IMR-90 (cell line): ENCODE measurements at regions not wholly inside any gene's neighbourhood (a gene's known extent, or its start where the extent isn't known, plus 50 kb on each side); places are given as distances from the start of the nearest gene placed in this dataset.

Source experiments
- ATAC-seq: fragments of 200-7000 bp; cut with Tn5 transposase; 2 replicates; pipeline ENCODE4 v1.9.1; 2020; ENCODE audit warnings: low read depth, mild to moderate bottlenecking, moderate library complexity
- BruUV-seq: library from RNA; stranded (reverse); fragments of 400-500 nt; replicated peaks from 2 replicates; lab custom pipeline; 2021; lab: Mats Ljungman, UMichigan
- CTCF ChIA-PET: fragments of 300-600 bp; formaldehyde crosslinking; extraction: SDS; loops from one replicate; lab custom pipeline; 2021; ENCODE audit warnings: antibody characterized with exemption; lab: Yijun Ruan, JAX
- POLR2A ChIA-PET: fragments of 300-600 bp; sonication (Branson Sonifier 250); formaldehyde crosslinking; loops from one replicate; lab custom pipeline; 2022; ENCODE audit warnings: antibody characterized with exemption; ENCODE audit not compliant: unreplicated experiment; lab: Charles Lee
- DNase-seq: peaks from one replicate; pipeline ENCODE4 v3.0.0; 2013
- H2AFZ ChIP-seq: replicated peaks from 2 replicates; pipeline ENCODE3; 2013; ENCODE audit warnings: low read length, mild to moderate bottlenecking; ENCODE audit not compliant: poor library complexity
- H2AK5ac ChIP-seq: 2 replicates; pipeline ENCODE4 v1.6.1; 2013; ENCODE audit warnings: low read depth, low read length, inconsistent platforms
- H2AK9ac ChIP-seq: replicated peaks from 2 replicates; pipeline ENCODE3; 2013; ENCODE audit warnings: mild to moderate bottlenecking, low read depth, low read length, moderate library complexity; ENCODE audit not compliant: poor library complexity
- H2BK120ac ChIP-seq: 2 replicates; pipeline ENCODE4 v1.6.1; 2013; ENCODE audit warnings: low read depth, low read length, inconsistent platforms
- H2BK15ac ChIP-seq: 3 replicates; pipeline ENCODE4 v1.6.1; 2013; ENCODE audit warnings: low read depth, low read length, inconsistent platforms
- H2BK20ac ChIP-seq: 2 replicates; pipeline ENCODE4 v1.6.1; 2013; ENCODE audit warnings: low read depth, mild to moderate bottlenecking, inconsistent platforms, low read length, moderate library complexity
- H2BK5ac ChIP-seq: 2 replicates; pipeline ENCODE4 v1.6.1; 2013; ENCODE audit warnings: mild to moderate bottlenecking, low read depth, low read length, inconsistent platforms; ENCODE audit not compliant: poor library complexity, severe bottlenecking
- H3K14ac ChIP-seq: replicated peaks from 2 replicates; pipeline ENCODE4 v1.6.1; 2013; ENCODE audit warnings: low read depth, low read length, inconsistent platforms
- H3K18ac ChIP-seq: 2 replicates; pipeline ENCODE4 v1.6.1; 2013; ENCODE audit warnings: low read depth, low read length, control low read depth
- H3K23ac ChIP-seq: 2 replicates; pipeline ENCODE4 v1.6.1; 2013; ENCODE audit warnings: low read depth, low read length, inconsistent platforms
- H3K27ac ChIP-seq: 2 replicates; pipeline ENCODE4 v1.5.1; 2013; ENCODE audit warnings: mild to moderate bottlenecking, control low read depth, low read length; ENCODE audit not compliant: insufficient read depth
- H3K27me3 ChIP-seq: 2 replicates; pipeline ENCODE4 v1.6.1; 2013; ENCODE audit warnings: low read length; ENCODE audit not compliant: control insufficient read depth, insufficient read depth
- H3K36me3 ChIP-seq: 2 replicates; pipeline ENCODE4 v1.6.1; 2013; ENCODE audit warnings: low read length, mixed read lengths; ENCODE audit not compliant: control insufficient read depth, insufficient read depth
- H3K4ac ChIP-seq: 2 replicates; pipeline ENCODE4 v1.6.1; 2013; ENCODE audit warnings: low read depth, low read length, inconsistent platforms
- H3K4me1 ChIP-seq: 2 replicates; pipeline ENCODE4 v1.6.1; 2013; ENCODE audit warnings: low read length, mixed read lengths; ENCODE audit not compliant: control insufficient read depth, insufficient read depth
- H3K4me2 ChIP-seq: 2 replicates; pipeline ENCODE4 v1.6.1; 2013; ENCODE audit warnings: low read depth, mild to moderate bottlenecking, control low read depth, low read length, moderate library complexity
- H3K4me3 ChIP-seq: 2 replicates; pipeline ENCODE4 v1.5.1; 2013; ENCODE audit warnings: low read depth, mild to moderate bottlenecking, control low read depth, low read length, moderate library complexity; ENCODE audit not compliant: insufficient read depth
- H3K56ac ChIP-seq: 2 replicates; pipeline ENCODE4 v1.6.1; 2013; ENCODE audit warnings: low read length, inconsistent platforms; ENCODE audit not compliant: insufficient read depth; ENCODE audit errors: extremely low read depth
- H3K79me1 ChIP-seq, 2 experiments: 2 replicates each; pipeline ENCODE4 v1.6.1; 2013; ENCODE audit warnings: low read length in 2 of 2, inconsistent platforms in 1 of 2, low read depth in 1 of 2
- H3K9ac ChIP-seq: 2 replicates; pipeline ENCODE4 v1.6.1; 2013; ENCODE audit warnings: low read depth, low read length, control low read depth
- H3K9me1 ChIP-seq: 2 replicates; pipeline ENCODE4 v1.6.1; 2013; ENCODE audit warnings: low read length, inconsistent platforms; ENCODE audit not compliant: insufficient read depth
- H3K9me3 ChIP-seq: 2 replicates; pipeline ENCODE4 v1.6.1; 2013; ENCODE audit warnings: low read length; ENCODE audit not compliant: control insufficient read depth, insufficient read depth
- H4K20me1 ChIP-seq: 2 replicates; pipeline ENCODE4 v1.6.1; 2013; ENCODE audit warnings: low read length, inconsistent platforms; ENCODE audit not compliant: insufficient read depth
- H4K5ac ChIP-seq: 2 replicates; pipeline ENCODE4 v1.6.1; 2013; ENCODE audit warnings: mild to moderate bottlenecking, low read depth, low read length, control low read depth
- H4K8ac ChIP-seq, 2 experiments: 2 replicates each; pipeline ENCODE4 v1.6.1; 2013; ENCODE audit warnings: low read depth in 2 of 2, low read length in 2 of 2, control low read depth in 1 of 2, inconsistent platforms in 1 of 2
- H4K91ac ChIP-seq: 2 replicates; pipeline ENCODE4 v1.6.1; 2013; ENCODE audit warnings: low read depth, low read length, inconsistent platforms; ENCODE audit not compliant: insufficient read depth
- BHLHE40 ChIP-seq: fragments of 150-350 bp; IDR thresholded peaks from 2 replicates; pipeline ENCODE4 v1.6.1; 2016; ENCODE audit warnings: mild to moderate bottlenecking, low read depth, low read length
- CEBPB ChIP-seq: IDR thresholded peaks from 2 replicates; pipeline ENCODE4 v1.6.1; 2012; ENCODE audit warnings: low read depth, low read length, improper control_type of control experiment
- MAFK ChIP-seq: IDR thresholded peaks from 2 replicates; pipeline ENCODE4 v1.6.1; 2012; ENCODE audit warnings: low read depth, low read length, improper control_type of control experiment
- MAZ ChIP-seq: IDR thresholded peaks from 2 replicates; pipeline ENCODE4 v1.6.1; 2012; ENCODE audit warnings: low read depth, mild to moderate bottlenecking, low read length, improper control_type of control experiment, moderate library complexity, borderline replicate concordance
- NFE2L2 ChIP-seq: fragments of 150-350 bp; IDR thresholded peaks from 2 replicates; pipeline ENCODE4 v1.6.1; 2016; ENCODE audit warnings: low read depth, mild to moderate bottlenecking, low read length
- POLR2A ChIP-seq: IDR thresholded peaks from 2 replicates; pipeline ENCODE4 v1.6.1; 2012; ENCODE audit warnings: mild to moderate bottlenecking, low read depth, low read length
- SMC3 ChIP-seq: fragments of 150-350 bp; IDR thresholded peaks from 2 replicates; pipeline ENCODE4 v1.6.1; 2016; ENCODE audit warnings: low read depth, mild to moderate bottlenecking, antibody characterized with exemption, low read length, moderate library complexity
- USF2 ChIP-seq: fragments of 150-350 bp; IDR thresholded peaks from 2 replicates; pipeline ENCODE4 v1.6.1; 2017; ENCODE audit warnings: mild to moderate bottlenecking, antibody characterized with exemption, low read length, low read depth
- WGBS, 2 experiments: methylation state at CpG; one replicate each; pipeline versions ENCODE4 v1.1.5 to v1.1.7; 2013; ENCODE audit warnings: missing lambda C conversion rate in 2 of 2; ENCODE audit not compliant: insufficient read length in 1 of 2; ENCODE audit errors: extremely low coverage in 2 of 2; 5-methylcytosine and 5-hydroxymethylcytosine counted together
- dilution Hi-C: fragments of 300-500 bp; cut with HindIII; formaldehyde crosslinking; loops from one replicate; pipeline ENCODE4 v1.14.3; 2018; ENCODE audit warnings: low sequenced_read_pairs; ENCODE audit not compliant: unreplicated experiment
- in situ Hi-C: fragments of 300-500 bp; cut with MboI; formaldehyde crosslinking; loops from 3 replicates; pipeline ENCODE4 v1.14.3; 2019; ENCODE audit warnings: low sequenced_read_pairs, inconsistent platforms, mixed read lengths
- intact Hi-C: fragments of 100-400 bp; cut with micrococcal nuclease; formaldehyde crosslinking; loops from 2 replicates; pipeline ENCODE4 v1.10.0; 2022
- TF ChIP-seq, protein P1 (sequence below): conservative IDR thresholded peaks from 2 replicates; pipeline ENCODE4 v1.5.1; 2012; ENCODE audit warnings: mild to moderate bottlenecking, low read depth, low read length, improper control_type of control experiment
- TF ChIP-seq, protein P2 (sequence below): fragments of 150-350 bp; IDR thresholded peaks from 2 replicates; pipeline ENCODE4 v1.6.1; 2016; ENCODE audit warnings: low read depth, mild to moderate bottlenecking, low read length, moderate library complexity, borderline replicate concordance

DNA sequence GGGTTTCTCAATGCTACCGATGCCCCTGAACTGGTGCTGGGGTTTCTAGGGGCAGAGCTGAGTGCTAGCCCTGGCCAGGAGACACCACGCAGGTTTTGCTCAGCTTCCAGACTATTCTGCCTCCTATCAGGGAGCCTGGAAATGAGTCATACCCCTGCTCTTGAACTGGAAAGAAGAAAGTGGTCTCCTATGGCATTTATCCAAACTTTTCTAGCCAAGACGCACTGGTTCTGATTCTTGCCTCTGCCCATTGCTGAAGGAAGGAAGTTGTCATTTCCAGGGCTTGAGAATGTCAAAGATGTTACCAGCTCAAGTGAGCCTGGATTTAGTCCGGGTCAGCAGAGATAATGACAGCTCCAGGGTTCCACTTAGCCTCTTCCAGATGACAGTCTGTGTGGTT is 561.9 kb downstream of the CDK5RAP2 start:
- Histone ChIP-seq H4K8ac (no peak overlapping the region), H4K91ac (no peak overlapping the region), H3K4me3 (no peak overlapping the region), H3K36me3 (no peaks in the 10 kb centered on the region), H2BK120ac (no peak overlapping the region), H3K27ac (no peak overlapping the region), H2BK15ac (no peak overlapping the region), H3K18ac (no peak overlapping the region), H3K14ac (no peak overlapping the region), H4K5ac (no peak overlapping the region), H3K4me2 (no peak overlapping the region), H3K27me3 (no peaks in the 10 kb centered on the region), H2BK20ac (no peak overlapping the region), H3K9me3 (no peaks in the 10 kb centered on the region), H3K9ac (no peak overlapping the region), H3K9me1 (no peaks in the 10 kb centered on the region), H3K4ac (no peak overlapping the region), H2AK5ac (no peak overlapping the region), H4K20me1 (no peaks in the 10 kb centered on the region), H2AFZ (no peak overlapping the region), H3K23ac (no peak overlapping the region), H3K79me1 (no peaks in the 10 kb centered on the region), H3K4me1 (no peaks in the 10 kb centered on the region), H3K56ac (no peak overlapping the region), H2AK9ac (no peak overlapping the region), H2BK5ac (no peak overlapping the region)
- POLR2A ChIA-PET, result no interaction called here
- in situ Hi-C loops, result no loop called here
- TF ChIP-seq MAFK (no peak), MAZ (no peak), CEBPB (no peak), NFE2L2 (no peak), SMC3 (no peak), USF2 (no peak), POLR2A (no peak), BHLHE40 (no peak)
- TF ChIP-seq, protein P1, sequence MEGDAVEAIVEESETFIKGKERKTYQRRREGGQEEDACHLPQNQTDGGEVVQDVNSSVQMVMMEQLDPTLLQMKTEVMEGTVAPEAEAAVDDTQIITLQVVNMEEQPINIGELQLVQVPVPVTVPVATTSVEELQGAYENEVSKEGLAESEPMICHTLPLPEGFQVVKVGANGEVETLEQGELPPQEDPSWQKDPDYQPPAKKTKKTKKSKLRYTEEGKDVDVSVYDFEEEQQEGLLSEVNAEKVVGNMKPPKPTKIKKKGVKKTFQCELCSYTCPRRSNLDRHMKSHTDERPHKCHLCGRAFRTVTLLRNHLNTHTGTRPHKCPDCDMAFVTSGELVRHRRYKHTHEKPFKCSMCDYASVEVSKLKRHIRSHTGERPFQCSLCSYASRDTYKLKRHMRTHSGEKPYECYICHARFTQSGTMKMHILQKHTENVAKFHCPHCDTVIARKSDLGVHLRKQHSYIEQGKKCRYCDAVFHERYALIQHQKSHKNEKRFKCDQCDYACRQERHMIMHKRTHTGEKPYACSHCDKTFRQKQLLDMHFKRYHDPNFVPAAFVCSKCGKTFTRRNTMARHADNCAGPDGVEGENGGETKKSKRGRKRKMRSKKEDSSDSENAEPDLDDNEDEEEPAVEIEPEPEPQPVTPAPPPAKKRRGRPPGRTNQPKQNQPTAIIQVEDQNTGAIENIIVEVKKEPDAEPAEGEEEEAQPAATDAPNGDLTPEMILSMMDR, result no peak
- TF ChIP-seq, protein P2, sequence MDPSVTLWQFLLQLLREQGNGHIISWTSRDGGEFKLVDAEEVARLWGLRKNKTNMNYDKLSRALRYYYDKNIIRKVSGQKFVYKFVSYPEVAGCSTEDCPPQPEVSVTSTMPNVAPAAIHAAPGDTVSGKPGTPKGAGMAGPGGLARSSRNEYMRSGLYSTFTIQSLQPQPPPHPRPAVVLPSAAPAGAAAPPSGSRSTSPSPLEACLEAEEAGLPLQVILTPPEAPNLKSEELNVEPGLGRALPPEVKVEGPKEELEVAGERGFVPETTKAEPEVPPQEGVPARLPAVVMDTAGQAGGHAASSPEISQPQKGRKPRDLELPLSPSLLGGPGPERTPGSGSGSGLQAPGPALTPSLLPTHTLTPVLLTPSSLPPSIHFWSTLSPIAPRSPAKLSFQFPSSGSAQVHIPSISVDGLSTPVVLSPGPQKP, result no peak
- DNase-seq (no peak), ATAC-seq (no peak)
- WGBS, 2 experiments, result 17% methylated on average over 1 of the region's 4 CpGs; no CpG with 5 or more reads in 1 of the 2 experiments
- CTCF ChIA-PET, result interaction anchor here (1.2 kb wide), 1 partner anchor 49 kb away, joined by 3 read pairs; no protein-coding TSS in a partner anchor
- BruUV-seq, result no TSS peak
- intact Hi-C loops, result no loop called here
- dilution Hi-C loops, result no loop called here
